Lung (tissue), 11 donors: ENCODE measurements at regions not wholly inside any gene's neighbourhood (a gene's known extent, or its start where the extent isn't known, plus 50 kb on each side); places are given as distances from the start of the nearest gene placed in this dataset.

Experiments used
- ATAC-seq: fragments of 200-7000 bp; cut with Tn5 transposase; one replicate; pipeline ENCODE4 v1.9.1; 2020; ENCODE audit warnings: moderate number of reproducible peaks; ENCODE audit not compliant: insufficient read depth, low FRiP score
- DNase-seq, 3 donors: peaks; one replicate each; pipeline ENCODE4 v3.0.0-alpha.2; 2013 to 2017
- H3K27ac ChIP-seq, 2 donors: one replicate each; pipeline ENCODE4 v1.5.1; 2013; ENCODE audit warnings: mild to moderate bottlenecking in 2 of 2, moderate library complexity in 2 of 2, control low read depth in 1 of 2, inconsistent platforms in 1 of 2, low read depth in 1 of 2, low read length in 1 of 2
- H3K27me3 ChIP-seq, 3 donors: one replicate each; pipeline ENCODE4 v1.5.1; 2013; ENCODE audit warnings: low read length in 2 of 3; ENCODE audit not compliant: control insufficient read depth in 3 of 3, insufficient read depth in 3 of 3
- H3K36me3 ChIP-seq, 4 donors: one replicate each; pipeline ENCODE4 v1.5.1; 2013; ENCODE audit warnings: low read length in 4 of 4, mild to moderate bottlenecking in 1 of 4, moderate library complexity in 1 of 4; ENCODE audit not compliant: control insufficient read depth in 4 of 4, insufficient read depth in 4 of 4
- H3K4me1 ChIP-seq, 5 donors: one replicate each; pipeline ENCODE4 v1.5.1; 2013; ENCODE audit warnings: low read length in 5 of 5, mild to moderate bottlenecking in 2 of 5, moderate library complexity in 1 of 5; ENCODE audit not compliant: control insufficient read depth in 5 of 5, insufficient read depth in 5 of 5
- H3K4me3 ChIP-seq: one replicate; pipeline ENCODE4 v1.5.1; 2013; ENCODE audit warnings: mild to moderate bottlenecking, control low read depth, moderate library complexity
- H3K9ac ChIP-seq, 2 donors: one replicate each; pipeline ENCODE4 v1.5.1; 2013; ENCODE audit warnings: low read length in 2 of 2, control low read depth in 1 of 2; ENCODE audit not compliant: insufficient read depth in 1 of 2
- H3K9me3 ChIP-seq, 4 donors: one replicate each; pipeline ENCODE4 v1.5.1; 2013; ENCODE audit warnings: low read length in 3 of 4, mild to moderate bottlenecking in 1 of 4, moderate library complexity in 1 of 4; ENCODE audit not compliant: control insufficient read depth in 4 of 4, insufficient read depth in 3 of 4
- WGBS, 2 donors: extraction: QIAGEN DNeasy Blood & Tissue Kit; methylation state at CpG; one replicate each; pipeline ENCODE4 v1.1.7; 2013; 5-methylcytosine and 5-hydroxymethylcytosine counted together
- TF ChIP-seq, protein P1 (sequence below): IDR thresholded peaks from 2 replicates; pipeline ENCODE4 v1.5.1; 2012; ENCODE audit warnings: mild to moderate bottlenecking; ENCODE audit errors: control extremely low read depth, extremely low read depth
- donor health status: control.
- donor health status: control.
- donor health status: Bipolar disorder and iron deficiency.
- donor health status: healthy.
- donor health status: DM: yes; HTN: yes; CAD: no.

GRCh38 chr20:9909167-9909566 is 70.3 kb upstream of the PAK5 start:
- peak in 2 of 3 donors; percentile 2 to 13 for DNase-seq
- ATAC-seq, result no peak
- Histone ChIP-seq H3K9ac (no peak overlapping the region), H3K4me3 (no peak overlapping the region), H3K4me1 (no peaks in the 10 kb centered on the region), H3K9me3 (no peaks in the 10 kb centered on the region), H3K27me3 (peaks cover 0 to 2% (median 0%) of the 10 kb centered on the region in 3 donors), H3K36me3 (no peaks in the 10 kb centered on the region), H3K27ac (no peak overlapping the region)
- TF ChIP-seq, protein P1, sequence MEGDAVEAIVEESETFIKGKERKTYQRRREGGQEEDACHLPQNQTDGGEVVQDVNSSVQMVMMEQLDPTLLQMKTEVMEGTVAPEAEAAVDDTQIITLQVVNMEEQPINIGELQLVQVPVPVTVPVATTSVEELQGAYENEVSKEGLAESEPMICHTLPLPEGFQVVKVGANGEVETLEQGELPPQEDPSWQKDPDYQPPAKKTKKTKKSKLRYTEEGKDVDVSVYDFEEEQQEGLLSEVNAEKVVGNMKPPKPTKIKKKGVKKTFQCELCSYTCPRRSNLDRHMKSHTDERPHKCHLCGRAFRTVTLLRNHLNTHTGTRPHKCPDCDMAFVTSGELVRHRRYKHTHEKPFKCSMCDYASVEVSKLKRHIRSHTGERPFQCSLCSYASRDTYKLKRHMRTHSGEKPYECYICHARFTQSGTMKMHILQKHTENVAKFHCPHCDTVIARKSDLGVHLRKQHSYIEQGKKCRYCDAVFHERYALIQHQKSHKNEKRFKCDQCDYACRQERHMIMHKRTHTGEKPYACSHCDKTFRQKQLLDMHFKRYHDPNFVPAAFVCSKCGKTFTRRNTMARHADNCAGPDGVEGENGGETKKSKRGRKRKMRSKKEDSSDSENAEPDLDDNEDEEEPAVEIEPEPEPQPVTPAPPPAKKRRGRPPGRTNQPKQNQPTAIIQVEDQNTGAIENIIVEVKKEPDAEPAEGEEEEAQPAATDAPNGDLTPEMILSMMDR, result no peak

GRCh38 chr20:9903048-9903655 is 64.3 kb upstream of the PAK5 start:
- Histone ChIP-seq H3K4me1 (no peaks in the 10 kb centered on the region), H3K9ac (no peak overlapping the region), H3K36me3 (no peaks in the 10 kb centered on the region), H3K4me3 (no peak overlapping the region), H3K9me3 (no peaks in the 10 kb centered on the region), H3K27ac (no peak overlapping the region), H3K27me3 (no peaks in the 10 kb centered on the region)
- WGBS, 2 donors, result 7 to 12% methylated on average over 1 of the region's 1 CpG
- no peak for ATAC-seq
- TF ChIP-seq, protein P1, result no peak
- DNase-seq, result peak in 2 of 3 donors; percentile 29

DNA sequence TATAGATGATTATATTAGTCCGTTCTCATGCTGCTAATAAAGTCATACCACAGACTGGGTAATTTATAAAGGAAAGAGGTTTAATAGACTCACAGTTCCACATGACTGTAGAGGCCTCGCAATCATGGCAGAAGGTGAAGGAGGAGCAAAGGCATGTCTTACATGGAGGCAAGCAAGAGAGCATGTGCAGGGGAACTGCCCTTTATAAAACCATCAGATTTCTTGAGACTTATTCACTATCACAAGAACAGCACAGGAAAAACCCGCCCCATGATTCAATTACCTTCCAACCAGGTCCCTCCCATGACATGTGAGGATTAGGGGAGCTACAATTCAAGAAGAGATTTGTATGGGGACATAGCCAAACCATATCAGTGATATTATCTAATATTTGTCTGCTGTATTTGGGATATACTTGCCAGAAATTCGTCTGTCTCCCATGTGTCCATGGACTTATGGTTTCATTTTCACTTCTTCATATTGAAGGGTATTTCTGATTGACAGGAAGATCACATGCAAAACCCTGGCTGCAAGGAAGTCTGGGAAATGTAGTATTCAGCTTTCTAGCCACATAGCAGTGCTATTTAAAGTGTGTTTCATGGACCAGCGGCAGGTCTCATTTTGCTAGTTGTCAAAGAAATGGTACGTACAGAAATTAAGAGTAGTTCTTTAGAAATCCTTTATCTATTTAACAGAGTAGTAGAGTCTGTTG is 50.5 kb upstream of the PAK5 start:
- peaks cover 0 to 2% (median 0%) of the 10 kb centered on the region in 3 donors for H3K27me3 ChIP-seq
- ATAC-seq (no peak), DNase-seq (no peak)
- WGBS, 2 donors, result 83 to 89% methylated on average over 6 of the region's 6 CpGs
- peaks cover 0 to 2% (median 0%) of the 10 kb centered on the region in 4 donors for H3K9me3 ChIP-seq
- TF ChIP-seq, protein P1, result no peak
- H3K4me3 ChIP-seq, result no peak overlapping the region
- H3K9ac ChIP-seq, result no peak overlapping the region
- no peaks in the 10 kb centered on the region for H3K36me3 ChIP-seq
- no peak overlapping the region for H3K27ac ChIP-seq
- H3K4me1 ChIP-seq, result no peaks in the 10 kb centered on the region
